ENCODE measurements at regions not wholly inside any gene's neighbourhood (a gene's known extent, or its start where the extent isn't known, plus 50 kb on each side); places are given as distances from the start of the nearest gene placed in this dataset.

DNA sequence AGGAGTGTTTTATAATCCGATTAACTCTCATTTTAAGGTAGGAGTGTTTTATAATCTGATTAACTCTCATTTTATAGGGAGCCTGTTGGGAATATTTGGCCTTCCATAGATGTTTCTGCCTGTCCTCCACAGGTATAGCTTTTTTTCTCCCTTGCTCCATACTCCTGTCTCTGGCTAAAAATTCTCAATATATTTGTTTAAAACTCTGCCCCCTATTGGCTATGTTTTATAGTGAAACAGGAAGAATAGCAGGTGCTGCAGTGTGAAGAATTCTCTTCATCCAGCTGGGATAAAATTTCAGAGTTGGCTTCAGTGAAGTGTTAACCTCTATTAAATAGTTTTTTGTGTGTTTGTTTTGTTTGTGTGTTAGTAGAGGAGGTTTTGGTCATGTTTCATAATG is 1046.0 kb upstream of the TMEFF2 start (continued):
- TF ChIP-seq, protein P1, sequence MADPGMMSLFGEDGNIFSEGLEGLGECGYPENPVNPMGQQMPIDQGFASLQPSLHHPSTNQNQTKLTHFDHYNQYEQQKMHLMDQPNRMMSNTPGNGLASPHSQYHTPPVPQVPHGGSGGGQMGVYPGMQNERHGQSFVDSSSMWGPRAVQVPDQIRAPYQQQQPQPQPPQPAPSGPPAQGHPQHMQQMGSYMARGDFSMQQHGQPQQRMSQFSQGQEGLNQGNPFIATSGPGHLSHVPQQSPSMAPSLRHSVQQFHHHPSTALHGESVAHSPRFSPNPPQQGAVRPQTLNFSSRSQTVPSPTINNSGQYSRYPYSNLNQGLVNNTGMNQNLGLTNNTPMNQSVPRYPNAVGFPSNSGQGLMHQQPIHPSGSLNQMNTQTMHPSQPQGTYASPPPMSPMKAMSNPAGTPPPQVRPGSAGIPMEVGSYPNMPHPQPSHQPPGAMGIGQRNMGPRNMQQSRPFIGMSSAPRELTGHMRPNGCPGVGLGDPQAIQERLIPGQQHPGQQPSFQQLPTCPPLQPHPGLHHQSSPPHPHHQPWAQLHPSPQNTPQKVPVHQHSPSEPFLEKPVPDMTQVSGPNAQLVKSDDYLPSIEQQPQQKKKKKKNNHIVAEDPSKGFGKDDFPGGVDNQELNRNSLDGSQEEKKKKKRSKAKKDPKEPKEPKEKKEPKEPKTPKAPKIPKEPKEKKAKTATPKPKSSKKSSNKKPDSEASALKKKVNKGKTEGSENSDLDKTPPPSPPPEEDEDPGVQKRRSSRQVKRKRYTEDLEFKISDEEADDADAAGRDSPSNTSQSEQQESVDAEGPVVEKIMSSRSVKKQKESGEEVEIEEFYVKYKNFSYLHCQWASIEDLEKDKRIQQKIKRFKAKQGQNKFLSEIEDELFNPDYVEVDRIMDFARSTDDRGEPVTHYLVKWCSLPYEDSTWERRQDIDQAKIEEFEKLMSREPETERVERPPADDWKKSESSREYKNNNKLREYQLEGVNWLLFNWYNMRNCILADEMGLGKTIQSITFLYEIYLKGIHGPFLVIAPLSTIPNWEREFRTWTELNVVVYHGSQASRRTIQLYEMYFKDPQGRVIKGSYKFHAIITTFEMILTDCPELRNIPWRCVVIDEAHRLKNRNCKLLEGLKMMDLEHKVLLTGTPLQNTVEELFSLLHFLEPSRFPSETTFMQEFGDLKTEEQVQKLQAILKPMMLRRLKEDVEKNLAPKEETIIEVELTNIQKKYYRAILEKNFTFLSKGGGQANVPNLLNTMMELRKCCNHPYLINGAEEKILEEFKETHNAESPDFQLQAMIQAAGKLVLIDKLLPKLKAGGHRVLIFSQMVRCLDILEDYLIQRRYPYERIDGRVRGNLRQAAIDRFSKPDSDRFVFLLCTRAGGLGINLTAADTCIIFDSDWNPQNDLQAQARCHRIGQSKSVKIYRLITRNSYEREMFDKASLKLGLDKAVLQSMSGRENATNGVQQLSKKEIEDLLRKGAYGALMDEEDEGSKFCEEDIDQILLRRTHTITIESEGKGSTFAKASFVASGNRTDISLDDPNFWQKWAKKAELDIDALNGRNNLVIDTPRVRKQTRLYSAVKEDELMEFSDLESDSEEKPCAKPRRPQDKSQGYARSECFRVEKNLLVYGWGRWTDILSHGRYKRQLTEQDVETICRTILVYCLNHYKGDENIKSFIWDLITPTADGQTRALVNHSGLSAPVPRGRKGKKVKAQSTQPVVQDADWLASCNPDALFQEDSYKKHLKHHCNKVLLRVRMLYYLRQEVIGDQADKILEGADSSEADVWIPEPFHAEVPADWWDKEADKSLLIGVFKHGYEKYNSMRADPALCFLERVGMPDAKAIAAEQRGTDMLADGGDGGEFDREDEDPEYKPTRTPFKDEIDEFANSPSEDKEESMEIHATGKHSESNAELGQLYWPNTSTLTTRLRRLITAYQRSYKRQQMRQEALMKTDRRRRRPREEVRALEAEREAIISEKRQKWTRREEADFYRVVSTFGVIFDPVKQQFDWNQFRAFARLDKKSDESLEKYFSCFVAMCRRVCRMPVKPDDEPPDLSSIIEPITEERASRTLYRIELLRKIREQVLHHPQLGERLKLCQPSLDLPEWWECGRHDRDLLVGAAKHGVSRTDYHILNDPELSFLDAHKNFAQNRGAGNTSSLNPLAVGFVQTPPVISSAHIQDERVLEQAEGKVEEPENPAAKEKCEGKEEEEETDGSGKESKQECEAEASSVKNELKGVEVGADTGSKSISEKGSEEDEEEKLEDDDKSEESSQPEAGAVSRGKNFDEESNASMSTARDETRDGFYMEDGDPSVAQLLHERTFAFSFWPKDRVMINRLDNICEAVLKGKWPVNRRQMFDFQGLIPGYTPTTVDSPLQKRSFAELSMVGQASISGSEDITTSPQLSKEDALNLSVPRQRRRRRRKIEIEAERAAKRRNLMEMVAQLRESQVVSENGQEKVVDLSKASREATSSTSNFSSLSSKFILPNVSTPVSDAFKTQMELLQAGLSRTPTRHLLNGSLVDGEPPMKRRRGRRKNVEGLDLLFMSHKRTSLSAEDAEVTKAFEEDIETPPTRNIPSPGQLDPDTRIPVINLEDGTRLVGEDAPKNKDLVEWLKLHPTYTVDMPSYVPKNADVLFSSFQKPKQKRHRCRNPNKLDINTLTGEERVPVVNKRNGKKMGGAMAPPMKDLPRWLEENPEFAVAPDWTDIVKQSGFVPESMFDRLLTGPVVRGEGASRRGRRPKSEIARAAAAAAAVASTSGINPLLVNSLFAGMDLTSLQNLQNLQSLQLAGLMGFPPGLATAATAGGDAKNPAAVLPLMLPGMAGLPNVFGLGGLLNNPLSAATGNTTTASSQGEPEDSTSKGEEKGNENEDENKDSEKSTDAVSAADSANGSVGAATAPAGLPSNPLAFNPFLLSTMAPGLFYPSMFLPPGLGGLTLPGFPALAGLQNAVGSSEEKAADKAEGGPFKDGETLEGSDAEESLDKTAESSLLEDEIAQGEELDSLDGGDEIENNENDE (IDR thresholded peaks at IDR 0.05; ENCODE audit: insufficient replicate concordance, low read length), result no peak
- TF ChIP-seq ATF3 (IDR thresholded peaks at IDR 0.05; ENCODE audit: insufficient read depth, low read depth, low read length) (no peak), RAD21 (IDR thresholded peaks at IDR 0.05 in 1 of 2, conservative IDR thresholded peaks at IDR 0.05 in 1 of 2; ENCODE audit: low read depth in 2 of 2, low read length in 2 of 2) (peak; percentile 36 to 49), MAFK (IDR thresholded peaks at IDR 0.05; ENCODE audit: low read depth, low read length) (no peak)
- TF ChIP-seq, protein P2, sequence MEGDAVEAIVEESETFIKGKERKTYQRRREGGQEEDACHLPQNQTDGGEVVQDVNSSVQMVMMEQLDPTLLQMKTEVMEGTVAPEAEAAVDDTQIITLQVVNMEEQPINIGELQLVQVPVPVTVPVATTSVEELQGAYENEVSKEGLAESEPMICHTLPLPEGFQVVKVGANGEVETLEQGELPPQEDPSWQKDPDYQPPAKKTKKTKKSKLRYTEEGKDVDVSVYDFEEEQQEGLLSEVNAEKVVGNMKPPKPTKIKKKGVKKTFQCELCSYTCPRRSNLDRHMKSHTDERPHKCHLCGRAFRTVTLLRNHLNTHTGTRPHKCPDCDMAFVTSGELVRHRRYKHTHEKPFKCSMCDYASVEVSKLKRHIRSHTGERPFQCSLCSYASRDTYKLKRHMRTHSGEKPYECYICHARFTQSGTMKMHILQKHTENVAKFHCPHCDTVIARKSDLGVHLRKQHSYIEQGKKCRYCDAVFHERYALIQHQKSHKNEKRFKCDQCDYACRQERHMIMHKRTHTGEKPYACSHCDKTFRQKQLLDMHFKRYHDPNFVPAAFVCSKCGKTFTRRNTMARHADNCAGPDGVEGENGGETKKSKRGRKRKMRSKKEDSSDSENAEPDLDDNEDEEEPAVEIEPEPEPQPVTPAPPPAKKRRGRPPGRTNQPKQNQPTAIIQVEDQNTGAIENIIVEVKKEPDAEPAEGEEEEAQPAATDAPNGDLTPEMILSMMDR (IDR thresholded peaks at IDR 0.05; ENCODE audit: control extremely low read depth in 1 of 3, insufficient read depth in 1 of 3, low read depth in 1 of 3, low read length in 3 of 3), result peak in 2 of 3 experiments; percentile 14 to 39; a peak in 2 of 4 replicates
- TF ChIP-seq, protein P3, sequence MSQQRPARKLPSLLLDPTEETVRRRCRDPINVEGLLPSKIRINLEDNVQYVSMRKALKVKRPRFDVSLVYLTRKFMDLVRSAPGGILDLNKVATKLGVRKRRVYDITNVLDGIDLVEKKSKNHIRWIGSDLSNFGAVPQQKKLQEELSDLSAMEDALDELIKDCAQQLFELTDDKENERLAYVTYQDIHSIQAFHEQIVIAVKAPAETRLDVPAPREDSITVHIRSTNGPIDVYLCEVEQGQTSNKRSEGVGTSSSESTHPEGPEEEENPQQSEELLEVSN (IDR thresholded peaks at IDR 0.05), result no peak
